ENCODE measurements at regions not wholly inside any gene's neighbourhood (a gene's known extent, or its start where the extent isn't known, plus 50 kb on each side); places are given as distances from the start of the nearest gene placed in this dataset.

DNA sequence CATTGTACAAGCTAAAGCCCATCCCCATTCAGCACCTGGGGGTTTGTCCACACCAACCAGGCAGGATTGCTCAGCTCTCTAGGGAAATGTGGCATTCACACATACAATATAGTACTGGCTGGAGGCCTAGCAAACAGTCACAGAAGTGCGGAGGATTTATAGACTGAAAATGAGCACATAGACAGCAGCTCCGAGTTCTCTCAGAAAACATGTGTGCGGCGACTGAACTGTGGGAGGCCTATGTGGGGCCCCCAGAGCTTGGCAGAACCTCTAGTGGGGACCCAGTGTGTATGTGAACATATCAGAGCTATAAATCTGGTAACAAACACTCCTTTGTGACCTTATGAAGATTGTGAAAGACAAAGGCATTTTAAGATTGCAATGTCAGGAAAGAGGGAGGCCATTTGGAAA lies 431.1 kb downstream of the DTWD2 start:
- DNase-seq (ENCODE audit: low read depth, low spot score) = no peak
- WGBS (ENCODE audit: insufficient coverage, insufficient replicate concordance, low lambda C conversion rate, missing lambda C conversion rate) = 39% methylated on average over 4 of the region's 4 CpGs
- H3K4me2 ChIP-seq (ENCODE audit: control insufficient read depth, insufficient read depth) = no peak overlapping the region
- ATAC-seq = no peak
- no peaks in the 10 kb centered on the region for H3K9me3 ChIP-seq (replicated peaks; ENCODE audit: control insufficient read depth, insufficient read depth, low read length)
- intact Hi-C loops (cut with micrococcal nuclease; ENCODE audit: unreplicated experiment) = no loop called here
- H3K4me1 ChIP-seq (ENCODE audit: control insufficient read depth, insufficient read depth, low read length) = no peaks in the 10 kb centered on the region; the same call in 1 of the 2 replicates
- POLR2A ChIA-PET = no interaction called here
- SMC1A ChIA-PET (ENCODE audit: uncharacterized antibody, unreplicated experiment) = no interaction called here
- TF ChIP-seq, protein P1, sequence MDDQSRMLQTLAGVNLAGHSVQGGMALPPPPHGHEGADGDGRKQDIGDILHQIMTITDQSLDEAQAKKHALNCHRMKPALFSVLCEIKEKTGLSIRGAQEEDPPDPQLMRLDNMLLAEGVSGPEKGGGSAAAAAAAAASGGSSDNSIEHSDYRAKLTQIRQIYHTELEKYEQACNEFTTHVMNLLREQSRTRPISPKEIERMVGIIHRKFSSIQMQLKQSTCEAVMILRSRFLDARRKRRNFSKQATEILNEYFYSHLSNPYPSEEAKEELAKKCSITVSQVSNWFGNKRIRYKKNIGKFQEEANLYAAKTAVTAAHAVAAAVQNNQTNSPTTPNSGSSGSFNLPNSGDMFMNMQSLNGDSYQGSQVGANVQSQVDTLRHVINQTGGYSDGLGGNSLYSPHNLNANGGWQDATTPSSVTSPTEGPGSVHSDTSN (IDR thresholded peaks at IDR 0.05; ENCODE audit: insufficient replicate concordance, low read depth, low read length) = no peak
- TF ChIP-seq, protein P2, sequence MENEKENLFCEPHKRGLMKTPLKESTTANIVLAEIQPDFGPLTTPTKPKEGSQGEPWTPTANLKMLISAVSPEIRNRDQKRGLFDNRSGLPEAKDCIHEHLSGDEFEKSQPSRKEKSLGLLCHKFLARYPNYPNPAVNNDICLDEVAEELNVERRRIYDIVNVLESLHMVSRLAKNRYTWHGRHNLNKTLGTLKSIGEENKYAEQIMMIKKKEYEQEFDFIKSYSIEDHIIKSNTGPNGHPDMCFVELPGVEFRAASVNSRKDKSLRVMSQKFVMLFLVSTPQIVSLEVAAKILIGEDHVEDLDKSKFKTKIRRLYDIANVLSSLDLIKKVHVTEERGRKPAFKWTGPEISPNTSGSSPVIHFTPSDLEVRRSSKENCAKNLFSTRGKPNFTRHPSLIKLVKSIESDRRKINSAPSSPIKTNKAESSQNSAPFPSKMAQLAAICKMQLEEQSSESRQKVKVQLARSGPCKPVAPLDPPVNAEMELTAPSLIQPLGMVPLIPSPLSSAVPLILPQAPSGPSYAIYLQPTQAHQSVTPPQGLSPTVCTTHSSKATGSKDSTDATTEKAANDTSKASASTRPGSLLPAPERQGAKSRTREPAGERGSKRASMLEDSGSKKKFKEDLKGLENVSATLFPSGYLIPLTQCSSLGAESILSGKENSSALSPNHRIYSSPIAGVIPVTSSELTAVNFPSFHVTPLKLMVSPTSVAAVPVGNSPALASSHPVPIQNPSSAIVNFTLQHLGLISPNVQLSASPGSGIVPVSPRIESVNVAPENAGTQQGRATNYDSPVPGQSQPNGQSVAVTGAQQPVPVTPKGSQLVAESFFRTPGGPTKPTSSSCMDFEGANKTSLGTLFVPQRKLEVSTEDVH (IDR thresholded peaks at IDR 0.05; ENCODE audit: low read depth, partially characterized antibody) = no peak
- TF ChIP-seq SUPT20H (IDR thresholded peaks at IDR 0.05; ENCODE audit: borderline replicate concordance, control insufficient read depth, low read depth, low read length) (no peak), SP1 (IDR thresholded peaks at IDR 0.05; ENCODE audit: low read depth, low read length) (no peak), YBX1 (IDR thresholded peaks at IDR 0.05) (no peak)
- TF ChIP-seq, protein P3, sequence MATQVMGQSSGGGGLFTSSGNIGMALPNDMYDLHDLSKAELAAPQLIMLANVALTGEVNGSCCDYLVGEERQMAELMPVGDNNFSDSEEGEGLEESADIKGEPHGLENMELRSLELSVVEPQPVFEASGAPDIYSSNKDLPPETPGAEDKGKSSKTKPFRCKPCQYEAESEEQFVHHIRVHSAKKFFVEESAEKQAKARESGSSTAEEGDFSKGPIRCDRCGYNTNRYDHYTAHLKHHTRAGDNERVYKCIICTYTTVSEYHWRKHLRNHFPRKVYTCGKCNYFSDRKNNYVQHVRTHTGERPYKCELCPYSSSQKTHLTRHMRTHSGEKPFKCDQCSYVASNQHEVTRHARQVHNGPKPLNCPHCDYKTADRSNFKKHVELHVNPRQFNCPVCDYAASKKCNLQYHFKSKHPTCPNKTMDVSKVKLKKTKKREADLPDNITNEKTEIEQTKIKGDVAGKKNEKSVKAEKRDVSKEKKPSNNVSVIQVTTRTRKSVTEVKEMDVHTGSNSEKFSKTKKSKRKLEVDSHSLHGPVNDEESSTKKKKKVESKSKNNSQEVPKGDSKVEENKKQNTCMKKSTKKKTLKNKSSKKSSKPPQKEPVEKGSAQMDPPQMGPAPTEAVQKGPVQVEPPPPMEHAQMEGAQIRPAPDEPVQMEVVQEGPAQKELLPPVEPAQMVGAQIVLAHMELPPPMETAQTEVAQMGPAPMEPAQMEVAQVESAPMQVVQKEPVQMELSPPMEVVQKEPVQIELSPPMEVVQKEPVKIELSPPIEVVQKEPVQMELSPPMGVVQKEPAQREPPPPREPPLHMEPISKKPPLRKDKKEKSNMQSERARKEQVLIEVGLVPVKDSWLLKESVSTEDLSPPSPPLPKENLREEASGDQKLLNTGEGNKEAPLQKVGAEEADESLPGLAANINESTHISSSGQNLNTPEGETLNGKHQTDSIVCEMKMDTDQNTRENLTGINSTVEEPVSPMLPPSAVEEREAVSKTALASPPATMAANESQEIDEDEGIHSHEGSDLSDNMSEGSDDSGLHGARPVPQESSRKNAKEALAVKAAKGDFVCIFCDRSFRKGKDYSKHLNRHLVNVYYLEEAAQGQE (IDR thresholded peaks at IDR 0.05; ENCODE audit: low read depth, low read length) = no peak
- H3K27me3 ChIP-seq (replicated peaks in 1 of 2; ENCODE audit: control insufficient read depth in 2 of 2, insufficient read depth in 2 of 2, low read length in 1 of 2) = no peaks in the 10 kb centered on the region
- no peak overlapping the region for H2AFZ ChIP-seq (ENCODE audit: control insufficient read depth, low read depth, low read length)
- no peak overlapping the region for H3K4me3 ChIP-seq
- RAD21 ChIA-PET (ENCODE audit: unreplicated experiment) = no interaction called here
- H3K79me2 ChIP-seq (ENCODE audit: control insufficient read depth, insufficient read depth, low read length) = no peaks in the 10 kb centered on the region
- in situ Hi-C loops (cut with MboI) = no loop called here
- no peak for FAIRE-seq
- H4K20me1 ChIP-seq (ENCODE audit: control insufficient read depth, insufficient read depth) = no peaks in the 10 kb centered on the region
- H3K9ac ChIP-seq (ENCODE audit: control insufficient read depth, insufficient read depth, low read length) = no peak overlapping the region
- CTCF ChIA-PET = interaction anchor here (0.6 to 1.6 kb wide), 2 partner anchors 7 to 237 kb away, joined by 3 to 4 read pairs; no protein-coding TSS in a partner anchor
- H3K36me3 ChIP-seq (ENCODE audit: control insufficient read depth in 2 of 2, insufficient read depth in 2 of 2, low read length in 1 of 2) = no peaks in the 10 kb centered on the region
- no TSS peak for BruUV-seq (replicated peaks)
- H3K27ac ChIP-seq (ENCODE audit: control insufficient read depth, insufficient read depth) = no peak overlapping the region

Measured in GM12878 (cell line).